ENCODE measurements at regions not wholly inside any gene's neighbourhood (a gene's known extent, or its start where the extent isn't known, plus 50 kb on each side); places are given as distances from the start of the nearest gene placed in this dataset.

GRCh38 chr12:24534622-24535021 is 414.3 kb downstream of the BCAT1 start:
- TF ChIP-seq ELK1 (IDR thresholded peaks at IDR 0.05; ENCODE audit: low read depth, low read length) (no peak), RAD21 (conservative IDR thresholded peaks at IDR 0.05 in 1 of 2, IDR thresholded peaks at IDR 0.05 in 1 of 2) (no peak), CTCF (IDR thresholded peaks at IDR 0.05) (no peak), REST (IDR thresholded peaks at IDR 0.05) (no peak), POLR2A (IDR thresholded peaks at IDR 0.05; ENCODE audit: low read length) (no peak)
